Uterus (tissue), 3 donors: ENCODE measurements at regions not wholly inside any gene's neighbourhood (a gene's known extent, or its start where the extent isn't known, plus 50 kb on each side); places are given as distances from the start of the nearest gene placed in this dataset.

Experiments
- DNase-seq, 2 donors: peaks; one replicate each; pipeline ENCODE4 v3.0.0-alpha.2; 2019 to 2020
- H3K27ac ChIP-seq, 2 donors: fragments of 200-600 bp; sonication (generic); 1 replicate in 1 of 2; 2 replicates in 1 of 2; pipeline ENCODE4 v1.5.1; 2016 to 2018
- H3K27me3 ChIP-seq, 2 donors: fragments of 200-600 bp; sonication (generic); one replicate each; pipeline ENCODE4 v1.5.1; 2018 to 2019; ENCODE audit warnings: control low read depth in 1 of 2
- H3K36me3 ChIP-seq, 2 donors: fragments of 200-600 bp; sonication (generic); one replicate each; pipeline ENCODE4 v1.5.1; 2019; ENCODE audit warnings: control low read depth in 1 of 2
- H3K4me1 ChIP-seq, 2 donors: fragments of 200-600 bp; sonication (generic); one replicate each; pipeline ENCODE4 v1.5.1; 2018 to 2019; ENCODE audit warnings: control low read depth in 1 of 2
- H3K4me3 ChIP-seq, 2 donors: fragments of 200-600 bp; sonication (generic); 1 replicate in 1 of 2; 2 replicates in 1 of 2; pipeline ENCODE4 v1.5.1; 2018 to 2019; ENCODE audit warnings: mild to moderate bottlenecking in 1 of 2
- H3K9me3 ChIP-seq, 2 donors: fragments of 200-600 bp; sonication (generic); one replicate each; pipeline ENCODE4 v1.5.1; 2019; ENCODE audit warnings: control low read depth in 1 of 2
- CTCF ChIP-seq, 4 experiments: fragments of 200-600 bp in 2 of 4; fragments of 450-650 bp in 2 of 4; sonication (generic) in 2 of 4; IDR thresholded peaks; one replicate each; pipeline ENCODE4 v1.5.1; 2016 to 2019; ENCODE audit warnings: antibody characterized with exemption in 4 of 4, mild to moderate bottlenecking in 2 of 4, moderate library complexity in 1 of 4
- POLR2A ChIP-seq, 2 donors: fragments of 450-650 bp; IDR thresholded peaks; one replicate each; pipeline ENCODE4 v1.6.1; 2016; ENCODE audit warnings: antibody characterized with exemption in 2 of 2, mild to moderate bottlenecking in 1 of 2, moderate library complexity in 1 of 2
- intact Hi-C: fragments of 100-400 bp; cut with DNase I; formaldehyde crosslinking; loops from one replicate; pipeline ENCODE4 v1.15.1; 2023; ENCODE audit warnings: low total_unique reads
- donor health status: DM: yes; HTN: yes; CAD: no.

GRCh38 chr12:46456356-46457334, 84.1 kb upstream of the SLC38A2 start:
- intact Hi-C loops, result loop anchor here (10.0 kb wide), 1 partner anchor 52 kb away; no protein-coding TSS in a partner anchor
- TF ChIP-seq CTCF (IDR thresholded peaks at IDR 0.05), result no peak
- TF ChIP-seq POLR2A (IDR thresholded peaks at IDR 0.05), result no peak
- Histone ChIP-seq H3K27ac (peak overlapping the region; percentile 72 to 81), H3K9me3 (no peaks in the 10 kb centered on the region), H3K27me3 (no peaks in the 10 kb centered on the region), H3K4me1 (peaks cover 12 to 26% of the 10 kb centered on the region in 2 donors), H3K36me3 (no peaks in the 10 kb centered on the region), H3K4me3 (no peak overlapping the region)
- peak in 1 of 2 donors; percentile 67 for DNase-seq

GRCh38 chr12:46455648-46456352, 83.2 kb upstream of the SLC38A2 start:
- intact Hi-C loops, result loop anchor here (10.0 kb wide), 1 partner anchor 51 kb away; no protein-coding TSS in a partner anchor
- H3K9me3 ChIP-seq, result no peaks in the 10 kb centered on the region
- no peak overlapping the region for H3K4me3 ChIP-seq
- no peaks in the 10 kb centered on the region for H3K27me3 ChIP-seq
- H3K36me3 ChIP-seq, result no peaks in the 10 kb centered on the region
- TF ChIP-seq CTCF (IDR thresholded peaks at IDR 0.05) (no peak), POLR2A (IDR thresholded peaks at IDR 0.05) (no peak)
- peak overlapping the region; percentile 72 to 81 for H3K27ac ChIP-seq
- no peak for DNase-seq
- peaks cover 8 to 24% of the 10 kb centered on the region in 2 donors for H3K4me1 ChIP-seq

- TF ChIP-seq CTCF (IDR thresholded peaks at IDR 0.05), result no peak
- no peak for TF ChIP-seq POLR2A (IDR thresholded peaks at IDR 0.05)
- peak overlapping the region; percentile 72 to 81 for H3K27ac ChIP-seq
- DNase-seq, result no peak
- no peak overlapping the region for H3K4me3 ChIP-seq
- intact Hi-C loops, result loop anchor here (10.0 kb wide), 1 partner anchor 50 kb away; no protein-coding TSS in a partner anchor
- peaks cover 8 to 19% of the 10 kb centered on the region in 2 donors for H3K4me1 ChIP-seq
- H3K27me3 ChIP-seq, result no peaks in the 10 kb centered on the region
- H3K36me3 ChIP-seq, result no peaks in the 10 kb centered on the region
- no peaks in the 10 kb centered on the region for H3K9me3 ChIP-seq
Measured at GRCh38 chr12:46454981-46455380, 82.4 kb upstream of the SLC38A2 start.

- Histone ChIP-seq H3K9me3 (no peaks in the 10 kb centered on the region), H3K4me1 (peaks cover 6 to 10% of the 10 kb centered on the region in 2 donors), H3K4me3 (no peak overlapping the region), H3K27ac (peak overlapping the region; percentile 66 to 81), H3K36me3 (no peaks in the 10 kb centered on the region), H3K27me3 (no peaks in the 10 kb centered on the region)
- no peak for DNase-seq
- intact Hi-C loops, result loop anchor here (10.0 kb wide), 1 partner anchor 49 kb away; no protein-coding TSS in a partner anchor
- TF ChIP-seq POLR2A (IDR thresholded peaks at IDR 0.05), result no peak
Measured at GRCh38 chr12:46453428-46453827, 80.9 kb upstream of the SLC38A2 start.

GRCh38 chr12:46452776-46453175, 80.2 kb upstream of the SLC38A2 start:
- intact Hi-C loops, result loop anchor here (10.0 kb wide), 1 partner anchor 48 kb away; no protein-coding TSS in a partner anchor
- H3K4me1 ChIP-seq, result peaks cover 6% of the 10 kb centered on the region in 2 donors
- H3K36me3 ChIP-seq, result no peaks in the 10 kb centered on the region
- H3K4me3 ChIP-seq, result no peak overlapping the region
- no peak for TF ChIP-seq CTCF (IDR thresholded peaks at IDR 0.05)
- no peak for TF ChIP-seq POLR2A (IDR thresholded peaks at IDR 0.05)
- no peaks in the 10 kb centered on the region for H3K9me3 ChIP-seq
- DNase-seq, result no peak
- no peaks in the 10 kb centered on the region for H3K27me3 ChIP-seq
- peak overlapping the region; percentile 66 to 81 for H3K27ac ChIP-seq
